ENCODE measurements at regions not wholly inside any gene's neighbourhood (a gene's known extent, or its start where the extent isn't known, plus 50 kb on each side); places are given as distances from the start of the nearest gene placed in this dataset.

GRCh38 chr6:140871911-140872310, 1260.8 kb upstream of the GJE1 start:
- ChIA-PET CTCF (no interaction called here), POLR2A (no interaction called here)
- no peak overlapping the region for H3K4me3 ChIP-seq (ENCODE audit: low read depth, low read length)
- Mint-ChIP-seq H3K36me3 (ENCODE audit: insufficient read depth, unreplicated experiment) (no peaks in the 10 kb centered on the region), H3K9me3 (ENCODE audit: unreplicated experiment) (peaks cover 9% of the 10 kb centered on the region), H3K4me1 (ENCODE audit: low read depth, unreplicated experiment) (no peaks in the 10 kb centered on the region), H3K27me3 (ENCODE audit: insufficient read depth, unreplicated experiment) (no peaks in the 10 kb centered on the region), H3K4me3 (ENCODE audit: unreplicated experiment) (no peak overlapping the region), H3K27ac (ENCODE audit: unreplicated experiment) (no peak overlapping the region)
- DNase-seq = no peak
- intact Hi-C loops (cut with micrococcal nuclease; ENCODE audit: unreplicated experiment) = no loop called here
- no peak for TF ChIP-seq CTCF (IDR thresholded peaks at IDR 0.05; ENCODE audit: insufficient read depth in 1 of 2, low read depth in 1 of 2, low read length in 1 of 2, severe bottlenecking in 1 of 2, unreplicated experiment in 1 of 2)
- no peaks in the 10 kb centered on the region for H3K9me3 ChIP-seq
- H3K4me1 ChIP-seq = no peaks in the 10 kb centered on the region
- BruUV-seq (replicated peaks) = no TSS peak
- no peaks in the 10 kb centered on the region for H3K36me3 ChIP-seq (ENCODE audit: control insufficient read depth, insufficient read depth, low read length)
- H3K27me3 ChIP-seq (replicated peaks; ENCODE audit: control insufficient read depth, insufficient read depth, low read length) = no peaks in the 10 kb centered on the region

- H3K9me3 ChIP-seq = no peaks in the 10 kb centered on the region
- ChIA-PET POLR2A (no interaction called here), CTCF (no interaction called here)
- H3K4me3 ChIP-seq (ENCODE audit: low read depth, low read length) = no peak overlapping the region
- H3K4me3 Mint-ChIP-seq (ENCODE audit: unreplicated experiment) = no peak overlapping the region
- peaks cover 29% of the 10 kb centered on the region for H3K9me3 Mint-ChIP-seq (ENCODE audit: unreplicated experiment)
- no peaks in the 10 kb centered on the region for H3K27me3 Mint-ChIP-seq (ENCODE audit: insufficient read depth, unreplicated experiment)
- H3K27me3 ChIP-seq (replicated peaks; ENCODE audit: control insufficient read depth, insufficient read depth, low read length) = no peaks in the 10 kb centered on the region
- no peak for DNase-seq
- no peaks in the 10 kb centered on the region for H3K36me3 Mint-ChIP-seq (ENCODE audit: insufficient read depth, unreplicated experiment)
- H3K27ac Mint-ChIP-seq (ENCODE audit: unreplicated experiment) = no peak overlapping the region
- intact Hi-C loops (cut with micrococcal nuclease; ENCODE audit: unreplicated experiment) = no loop called here
- BruUV-seq (replicated peaks) = no TSS peak
- H3K4me1 Mint-ChIP-seq (ENCODE audit: low read depth, unreplicated experiment) = no peaks in the 10 kb centered on the region
- H3K36me3 ChIP-seq (ENCODE audit: control insufficient read depth, insufficient read depth, low read length) = no peaks in the 10 kb centered on the region
- no peaks in the 10 kb centered on the region for H3K4me1 ChIP-seq
- TF ChIP-seq CTCF (IDR thresholded peaks at IDR 0.05; ENCODE audit: insufficient read depth in 1 of 2, low read depth in 1 of 2, low read length in 1 of 2, severe bottlenecking in 1 of 2, unreplicated experiment in 1 of 2) = no peak
Measured at GRCh38 chr6:140867336-140867735, 1265.4 kb upstream of the GJE1 start.

- POLR2A ChIA-PET = no interaction called here
- no peaks in the 10 kb centered on the region for H3K27me3 Mint-ChIP-seq (ENCODE audit: insufficient read depth, unreplicated experiment)
- intact Hi-C loops (cut with micrococcal nuclease; ENCODE audit: unreplicated experiment) = no loop called here
- no peak overlapping the region for H3K4me3 Mint-ChIP-seq (ENCODE audit: unreplicated experiment)
- H3K27ac Mint-ChIP-seq (ENCODE audit: unreplicated experiment) = no peak overlapping the region
- no peak for DNase-seq
- no peak for TF ChIP-seq CTCF (IDR thresholded peaks at IDR 0.05; ENCODE audit: insufficient read depth in 1 of 2, low read depth in 1 of 2, low read length in 1 of 2, severe bottlenecking in 1 of 2, unreplicated experiment in 1 of 2)
- peaks cover 7% of the 10 kb centered on the region for H3K4me1 Mint-ChIP-seq (ENCODE audit: low read depth, unreplicated experiment)
- no peaks in the 10 kb centered on the region for H3K27me3 ChIP-seq (replicated peaks; ENCODE audit: control insufficient read depth, insufficient read depth, low read length)
- H3K9me3 Mint-ChIP-seq (ENCODE audit: unreplicated experiment) = peaks cover 26% of the 10 kb centered on the region
- BruUV-seq (replicated peaks) = no TSS peak
- peaks cover 13% of the 10 kb centered on the region for H3K4me1 ChIP-seq
- CTCF ChIA-PET = no interaction called here
- no peaks in the 10 kb centered on the region for H3K36me3 ChIP-seq (ENCODE audit: control insufficient read depth, insufficient read depth, low read length)
- H3K9me3 ChIP-seq = peaks cover 25% of the 10 kb centered on the region
- no peak overlapping the region for H3K4me3 ChIP-seq (ENCODE audit: low read depth, low read length)
- H3K36me3 Mint-ChIP-seq (ENCODE audit: insufficient read depth, unreplicated experiment) = peaks cover 6% of the 10 kb centered on the region
Measured at GRCh38 chr6:140858381-140858971, 1274.2 kb upstream of the GJE1 start.
